IMR-90 (cell line): ENCODE measurements at regions not wholly inside any gene's neighbourhood (a gene's known extent, or its start where the extent isn't known, plus 50 kb on each side); places are given as distances from the start of the nearest gene placed in this dataset.

Experiments used
- BHLHE40 ChIP-seq: fragments of 150-350 bp; IDR thresholded peaks from 2 replicates; pipeline ENCODE4 v1.6.1; 2016; ENCODE audit warnings: mild to moderate bottlenecking, low read depth, low read length
- CEBPB ChIP-seq: IDR thresholded peaks from 2 replicates; pipeline ENCODE4 v1.6.1; 2012; ENCODE audit warnings: low read depth, low read length, improper control_type of control experiment
- FOS ChIP-seq: fragments of 150-350 bp; IDR thresholded peaks from 2 replicates; pipeline ENCODE4 v1.6.1; 2016; ENCODE audit warnings: low read depth, low read length
- NFE2L2 ChIP-seq: fragments of 150-350 bp; IDR thresholded peaks from 2 replicates; pipeline ENCODE4 v1.6.1; 2016; ENCODE audit warnings: low read depth, mild to moderate bottlenecking, low read length
- POLR2A ChIP-seq: IDR thresholded peaks from 2 replicates; pipeline ENCODE4 v1.6.1; 2012; ENCODE audit warnings: mild to moderate bottlenecking, low read depth, low read length
- RAD21 ChIP-seq: IDR thresholded peaks from 2 replicates; pipeline ENCODE4 v1.6.1; 2012; ENCODE audit warnings: low read length, improper control_type of control experiment
- RFX5 ChIP-seq: IDR thresholded peaks from 2 replicates; pipeline ENCODE4 v1.8.0; 2012; ENCODE audit warnings: low read depth, mild to moderate bottlenecking, low read length, moderate library complexity
- SMC3 ChIP-seq: fragments of 150-350 bp; IDR thresholded peaks from 2 replicates; pipeline ENCODE4 v1.6.1; 2016; ENCODE audit warnings: low read depth, mild to moderate bottlenecking, antibody characterized with exemption, low read length, moderate library complexity
- TF ChIP-seq, protein P1 (sequence below): conservative IDR thresholded peaks from 2 replicates; pipeline ENCODE4 v1.5.1; 2012; ENCODE audit warnings: mild to moderate bottlenecking, low read depth, low read length, improper control_type of control experiment

DNA sequence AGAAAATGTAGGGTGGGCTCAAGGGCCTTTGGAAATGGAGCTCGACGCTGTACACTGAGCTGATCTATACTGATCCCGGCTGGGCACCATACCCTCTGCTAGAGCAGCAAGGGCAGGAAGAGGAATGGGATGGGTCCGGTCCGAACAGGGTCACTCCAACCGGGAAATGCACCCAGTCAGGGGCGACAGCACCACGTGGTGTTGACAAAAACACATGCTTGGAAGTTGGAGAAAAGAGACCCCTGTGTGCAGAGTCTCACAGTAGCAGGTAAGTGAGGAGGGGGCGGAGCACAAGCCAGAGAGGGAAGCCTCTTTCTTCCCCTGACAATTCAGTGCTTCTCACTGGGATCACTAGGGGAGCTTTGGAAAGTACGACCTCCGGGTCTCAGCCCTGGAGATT, 84.1 kb upstream of the ASB18 start:
- TF ChIP-seq, protein P1, sequence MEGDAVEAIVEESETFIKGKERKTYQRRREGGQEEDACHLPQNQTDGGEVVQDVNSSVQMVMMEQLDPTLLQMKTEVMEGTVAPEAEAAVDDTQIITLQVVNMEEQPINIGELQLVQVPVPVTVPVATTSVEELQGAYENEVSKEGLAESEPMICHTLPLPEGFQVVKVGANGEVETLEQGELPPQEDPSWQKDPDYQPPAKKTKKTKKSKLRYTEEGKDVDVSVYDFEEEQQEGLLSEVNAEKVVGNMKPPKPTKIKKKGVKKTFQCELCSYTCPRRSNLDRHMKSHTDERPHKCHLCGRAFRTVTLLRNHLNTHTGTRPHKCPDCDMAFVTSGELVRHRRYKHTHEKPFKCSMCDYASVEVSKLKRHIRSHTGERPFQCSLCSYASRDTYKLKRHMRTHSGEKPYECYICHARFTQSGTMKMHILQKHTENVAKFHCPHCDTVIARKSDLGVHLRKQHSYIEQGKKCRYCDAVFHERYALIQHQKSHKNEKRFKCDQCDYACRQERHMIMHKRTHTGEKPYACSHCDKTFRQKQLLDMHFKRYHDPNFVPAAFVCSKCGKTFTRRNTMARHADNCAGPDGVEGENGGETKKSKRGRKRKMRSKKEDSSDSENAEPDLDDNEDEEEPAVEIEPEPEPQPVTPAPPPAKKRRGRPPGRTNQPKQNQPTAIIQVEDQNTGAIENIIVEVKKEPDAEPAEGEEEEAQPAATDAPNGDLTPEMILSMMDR: no peak
- no peak for TF ChIP-seq RFX5
- TF ChIP-seq RAD21: no peak
- no peak for TF ChIP-seq SMC3
- no peak for TF ChIP-seq POLR2A
- no peak for TF ChIP-seq FOS
- TF ChIP-seq BHLHE40: no peak
- no peak for TF ChIP-seq CEBPB
- no peak for TF ChIP-seq NFE2L2
